ENCODE measurements at regions not wholly inside any gene's neighbourhood (a gene's known extent, or its start where the extent isn't known, plus 50 kb on each side); places are given as distances from the start of the nearest gene placed in this dataset.

DNA sequence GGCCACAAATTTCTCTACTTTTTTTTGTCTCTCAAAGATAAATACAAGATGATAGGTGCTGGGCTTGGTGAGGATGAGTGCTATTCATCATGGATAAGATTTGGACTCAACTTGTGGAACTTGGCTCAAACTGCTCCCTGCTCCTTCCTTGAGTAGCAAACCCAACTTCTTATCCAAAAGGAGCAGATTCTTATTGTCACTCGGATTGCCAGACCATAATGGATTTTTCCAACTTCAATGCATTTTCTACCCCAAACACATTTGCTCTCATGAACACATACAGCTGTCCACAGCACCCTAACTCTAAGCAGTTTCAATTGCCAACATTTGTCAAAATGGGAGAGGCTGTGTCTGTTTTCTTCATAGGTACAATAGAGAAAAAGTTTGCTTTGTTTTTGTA, 99.5 kb upstream of the APCDD1 start:
- TF ChIP-seq, protein P1, sequence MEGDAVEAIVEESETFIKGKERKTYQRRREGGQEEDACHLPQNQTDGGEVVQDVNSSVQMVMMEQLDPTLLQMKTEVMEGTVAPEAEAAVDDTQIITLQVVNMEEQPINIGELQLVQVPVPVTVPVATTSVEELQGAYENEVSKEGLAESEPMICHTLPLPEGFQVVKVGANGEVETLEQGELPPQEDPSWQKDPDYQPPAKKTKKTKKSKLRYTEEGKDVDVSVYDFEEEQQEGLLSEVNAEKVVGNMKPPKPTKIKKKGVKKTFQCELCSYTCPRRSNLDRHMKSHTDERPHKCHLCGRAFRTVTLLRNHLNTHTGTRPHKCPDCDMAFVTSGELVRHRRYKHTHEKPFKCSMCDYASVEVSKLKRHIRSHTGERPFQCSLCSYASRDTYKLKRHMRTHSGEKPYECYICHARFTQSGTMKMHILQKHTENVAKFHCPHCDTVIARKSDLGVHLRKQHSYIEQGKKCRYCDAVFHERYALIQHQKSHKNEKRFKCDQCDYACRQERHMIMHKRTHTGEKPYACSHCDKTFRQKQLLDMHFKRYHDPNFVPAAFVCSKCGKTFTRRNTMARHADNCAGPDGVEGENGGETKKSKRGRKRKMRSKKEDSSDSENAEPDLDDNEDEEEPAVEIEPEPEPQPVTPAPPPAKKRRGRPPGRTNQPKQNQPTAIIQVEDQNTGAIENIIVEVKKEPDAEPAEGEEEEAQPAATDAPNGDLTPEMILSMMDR (IDR thresholded peaks at IDR 0.05), result no peak
- TF ChIP-seq POLR2A (IDR thresholded peaks at IDR 0.05), result no peak

All from prostate gland (tissue), 2 donors.